ENCODE measurements at regions not wholly inside any gene's neighbourhood (a gene's known extent, or its start where the extent isn't known, plus 50 kb on each side); places are given as distances from the start of the nearest gene placed in this dataset.

DNA sequence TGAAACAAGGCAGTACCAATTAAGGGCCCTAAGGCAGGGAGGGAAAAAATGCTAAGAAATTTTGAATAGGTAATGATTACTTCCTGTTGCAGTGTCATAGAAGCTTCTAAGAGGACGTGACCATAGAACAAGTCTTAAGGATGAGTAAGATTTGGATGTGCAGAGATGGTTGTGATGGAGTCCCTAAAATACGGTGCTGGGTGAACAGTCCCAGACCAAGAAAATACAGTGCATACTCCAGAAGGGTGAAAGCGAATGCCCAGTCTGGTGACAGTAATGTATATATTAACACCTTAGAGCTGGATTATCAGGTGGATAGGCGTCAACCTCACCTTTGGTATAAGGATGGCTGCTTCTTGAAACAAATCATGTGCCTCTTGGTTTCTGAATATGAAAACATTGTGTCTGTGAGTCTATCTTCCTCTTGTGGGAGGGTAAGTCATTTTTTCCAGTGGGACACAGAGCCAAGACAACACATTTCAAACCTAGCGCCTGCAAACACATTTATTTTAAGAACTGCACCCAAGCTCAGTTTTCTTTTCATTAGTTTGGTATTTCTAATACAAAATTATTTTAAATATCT lies 101.2 kb upstream of the TP63 start:
- TF ChIP-seq CTCF (IDR thresholded peaks at IDR 0.05) = no peak
- no peak for TF ChIP-seq POLR2A (IDR thresholded peaks at IDR 0.05)
